ENCODE measurements at regions not wholly inside any gene's neighbourhood (a gene's known extent, or its start where the extent isn't known, plus 50 kb on each side); places are given as distances from the start of the nearest gene placed in this dataset.

GRCh38 chr3:35565048-35565447, 74.3 kb upstream of the ARPP21 start:
- Histone ChIP-seq H3K4me3 (ENCODE audit: insufficient read depth, low read length, poor library complexity, severe bottlenecking) (no peak overlapping the region), H3K9me2 (replicated peaks; ENCODE audit: insufficient read depth, low read length) (no peaks in the 10 kb centered on the region), H3K9ac (ENCODE audit: low read length) (no peak overlapping the region), H3K27me3 (ENCODE audit: low read length) (no peaks in the 10 kb centered on the region), H4K20me1 (ENCODE audit: low read depth, low read length) (no peaks in the 10 kb centered on the region), H3K79me2 (ENCODE audit: insufficient read depth, low read length) (no peaks in the 10 kb centered on the region), H3K36me3 (ENCODE audit: low read length) (no peaks in the 10 kb centered on the region), H3K27ac (ENCODE audit: low read depth, low read length) (no peak overlapping the region), H3F3A (ENCODE audit: insufficient read depth) (no peaks in the 10 kb centered on the region), H2AFZ (ENCODE audit: low read depth, low read length, severe bottlenecking) (no peak overlapping the region), H3K4me2 (ENCODE audit: low read depth, low read length, poor library complexity, severe bottlenecking) (no peak overlapping the region), H3K9me3 (ENCODE audit: insufficient read depth, low read length) (no peaks in the 10 kb centered on the region)
- TF ChIP-seq, protein P1, sequence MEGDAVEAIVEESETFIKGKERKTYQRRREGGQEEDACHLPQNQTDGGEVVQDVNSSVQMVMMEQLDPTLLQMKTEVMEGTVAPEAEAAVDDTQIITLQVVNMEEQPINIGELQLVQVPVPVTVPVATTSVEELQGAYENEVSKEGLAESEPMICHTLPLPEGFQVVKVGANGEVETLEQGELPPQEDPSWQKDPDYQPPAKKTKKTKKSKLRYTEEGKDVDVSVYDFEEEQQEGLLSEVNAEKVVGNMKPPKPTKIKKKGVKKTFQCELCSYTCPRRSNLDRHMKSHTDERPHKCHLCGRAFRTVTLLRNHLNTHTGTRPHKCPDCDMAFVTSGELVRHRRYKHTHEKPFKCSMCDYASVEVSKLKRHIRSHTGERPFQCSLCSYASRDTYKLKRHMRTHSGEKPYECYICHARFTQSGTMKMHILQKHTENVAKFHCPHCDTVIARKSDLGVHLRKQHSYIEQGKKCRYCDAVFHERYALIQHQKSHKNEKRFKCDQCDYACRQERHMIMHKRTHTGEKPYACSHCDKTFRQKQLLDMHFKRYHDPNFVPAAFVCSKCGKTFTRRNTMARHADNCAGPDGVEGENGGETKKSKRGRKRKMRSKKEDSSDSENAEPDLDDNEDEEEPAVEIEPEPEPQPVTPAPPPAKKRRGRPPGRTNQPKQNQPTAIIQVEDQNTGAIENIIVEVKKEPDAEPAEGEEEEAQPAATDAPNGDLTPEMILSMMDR (IDR thresholded peaks at IDR 0.05; ENCODE audit: insufficient read depth, low read length, poor library complexity, severe bottlenecking), result no peak
- no peak for TF ChIP-seq EZH2phosphoT487 (conservative IDR thresholded peaks at IDR 0.05; ENCODE audit: low read length)
